AG04450 (cell line): ENCODE measurements at regions not wholly inside any gene's neighbourhood (a gene's known extent, or its start where the extent isn't known, plus 50 kb on each side); places are given as distances from the start of the nearest gene placed in this dataset.

Source experiments
- CTCF ChIA-PET: fragments of 300-600, 350-600 bp; formaldehyde crosslinking; extraction: SDS; loops from one replicate; lab custom pipeline; 2022; ENCODE audit warnings: antibody characterized with exemption, inconsistent platforms; lab: Charles Lee
- POLR2A ChIA-PET: fragments of 350-600 bp; formaldehyde crosslinking; extraction: SDS; loops from one replicate; lab custom pipeline; 2021; ENCODE audit warnings: antibody characterized with exemption, inconsistent platforms; lab: Yijun Ruan, JAX
- DNase-seq: peaks from one replicate; pipeline ENCODE4 v3.0.0-alpha.2; 2011; ENCODE audit warnings: low read depth, low spot score
- H3K27ac ChIP-seq: one replicate; pipeline ENCODE4 v1.5.1; 2012; ENCODE audit warnings: low read depth, low read length, control low read depth
- H3K27me3 ChIP-seq: one replicate; pipeline ENCODE4 v1.6.0; 2012; ENCODE audit warnings: low read length; ENCODE audit not compliant: control insufficient read depth, insufficient read depth
- H3K4me3 ChIP-seq: 2 replicates; pipeline ENCODE4 v1.5.1; 2011; ENCODE audit warnings: mild to moderate bottlenecking, low read depth, low read length, control low read depth
- H3K9me3 ChIP-seq: 2 replicates; pipeline ENCODE4 v1.5.1; 2012; ENCODE audit warnings: low read length; ENCODE audit not compliant: control insufficient read depth, insufficient read depth
- CTCF ChIP-seq: IDR thresholded peaks from 2 replicates; pipeline ENCODE4 v1.5.1; 2011; ENCODE audit warnings: low read depth, low read length, control low read depth, inconsistent platforms

DNA sequence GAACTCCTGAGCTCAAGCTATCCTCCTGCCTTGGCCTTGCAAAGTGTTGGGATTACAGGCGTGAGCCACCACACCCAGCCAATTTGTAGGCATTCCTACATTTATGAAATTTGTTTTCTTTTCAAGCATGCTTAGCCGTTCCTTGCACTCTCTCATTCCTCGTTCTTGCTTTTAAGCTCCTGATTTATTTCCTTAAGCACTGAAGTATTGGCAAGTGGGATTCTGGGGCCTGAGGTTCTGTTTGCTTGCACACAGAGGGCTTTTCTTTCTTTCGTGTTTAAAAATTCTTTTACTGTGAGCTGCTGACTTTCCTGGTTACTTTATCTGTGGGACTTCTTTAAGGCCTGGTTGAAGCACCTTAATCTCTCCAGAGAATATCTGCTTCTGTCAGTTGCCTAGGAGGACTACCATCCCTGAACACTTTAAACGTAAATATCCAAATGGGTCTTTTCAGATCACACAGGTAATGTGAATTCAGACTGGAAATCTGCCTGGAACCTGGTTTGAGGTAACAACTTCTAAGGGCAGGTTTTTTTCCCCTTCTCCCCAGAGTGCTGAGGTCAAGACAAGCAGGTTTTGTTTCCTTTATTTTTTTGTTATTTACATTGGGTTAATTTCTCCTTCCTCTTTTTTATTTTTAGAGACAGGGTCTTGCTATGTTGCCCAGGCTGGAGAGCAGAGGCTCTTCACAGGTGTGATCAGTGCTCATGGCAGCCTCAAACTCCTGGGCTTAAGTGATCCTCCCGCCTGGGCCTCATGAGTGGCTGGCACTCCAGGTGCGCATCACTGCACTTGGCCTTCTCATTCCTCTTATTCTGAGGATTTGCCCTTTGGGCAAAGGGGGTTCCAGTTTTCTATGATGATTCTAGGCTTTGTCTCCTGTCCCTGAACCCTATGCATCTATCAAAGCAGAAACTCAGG, 102.9 kb downstream of the PFKFB3 start:
- Histone ChIP-seq H3K27me3 (no peaks in the 10 kb centered on the region), H3K9me3 (peaks cover 7% of the 10 kb centered on the region; the same call in 1 of the 2 replicates), H3K4me3 (no peak overlapping the region), H3K27ac (no peak overlapping the region)
- ChIA-PET POLR2A (no interaction called here), CTCF (no interaction called here)
- no peak for DNase-seq
- no peak for TF ChIP-seq CTCF

DNA sequence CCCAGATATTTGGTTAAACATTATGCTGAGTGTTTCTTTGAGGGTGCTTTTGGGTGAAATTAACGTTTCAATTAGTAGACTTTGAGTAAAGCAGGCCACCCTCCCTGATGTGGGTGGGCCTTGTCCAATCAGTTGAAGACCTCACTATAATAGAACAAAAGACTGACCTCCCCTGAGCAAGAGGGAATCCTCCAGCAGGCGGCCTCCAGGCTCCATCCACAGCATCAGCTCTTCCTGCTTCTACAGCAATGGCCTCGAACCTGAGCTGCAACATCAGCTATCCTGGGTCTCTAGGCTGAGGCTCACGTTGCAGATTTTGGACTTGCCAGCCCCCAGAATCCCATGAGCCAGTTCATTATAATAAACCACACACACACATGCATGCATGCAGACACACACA, 104.2 kb downstream of the PFKFB3 start:
- no peak for TF ChIP-seq CTCF
- Histone ChIP-seq H3K4me3 (no peak overlapping the region), H3K27ac (no peak overlapping the region), H3K27me3 (peaks cover 4% of the 10 kb centered on the region), H3K9me3 (peaks cover 7% of the 10 kb centered on the region; the same call in 1 of the 2 replicates)
- DNase-seq = no peak
- ChIA-PET CTCF (no interaction called here), POLR2A (interaction anchor here (0.7 kb wide), 1 partner anchor 9 kb away, joined by 5 read pairs; no protein-coding TSS in a partner anchor)

- ChIA-PET CTCF (no interaction called here), POLR2A (no interaction called here)
- no peak for DNase-seq
- H3K4me3 ChIP-seq = no peak overlapping the region
- peaks cover 7% of the 10 kb centered on the region; the same call in 1 of the 2 replicates for H3K9me3 ChIP-seq
- no peak for TF ChIP-seq CTCF
- peaks cover 13% of the 10 kb centered on the region for H3K27me3 ChIP-seq
- H3K27ac ChIP-seq = no peak overlapping the region
Measured at GRCh38 chr10:6309816-6310215, 107.1 kb downstream of the PFKFB3 start.

DNA sequence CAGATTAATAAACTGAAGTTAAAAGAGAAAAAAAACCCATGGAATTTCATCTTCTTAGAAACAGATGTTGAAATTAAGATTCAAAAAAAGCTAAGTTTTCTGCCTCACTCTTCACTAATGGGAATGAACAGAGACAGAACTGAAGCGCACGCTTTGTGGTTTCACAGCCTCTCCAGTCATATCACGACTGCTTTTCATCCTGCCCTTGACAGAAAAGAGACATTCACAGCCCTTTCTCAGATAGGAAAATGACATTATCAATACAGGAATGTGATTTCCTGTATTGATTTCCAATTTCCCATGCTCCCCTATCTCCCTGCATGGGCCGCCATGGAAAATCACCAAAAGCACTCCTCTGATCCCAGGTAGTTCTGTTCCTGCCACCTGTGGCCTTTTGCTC, 108.2 kb downstream of the PFKFB3 start:
- no peak overlapping the region for H3K4me3 ChIP-seq
- peaks cover 7% of the 10 kb centered on the region; the same call in 1 of the 2 replicates for H3K9me3 ChIP-seq
- ChIA-PET POLR2A (no interaction called here), CTCF (interaction anchor here (0.6 kb wide), 1 partner anchor 95 kb away, joined by 7 read pairs; no protein-coding TSS in a partner anchor)
- no peak for DNase-seq
- no peak overlapping the region for H3K27ac ChIP-seq
- no peak for TF ChIP-seq CTCF
- H3K27me3 ChIP-seq = peaks cover 13% of the 10 kb centered on the region
